Lung (tissue), 11 donors: ENCODE measurements at regions not wholly inside any gene's neighbourhood (a gene's known extent, or its start where the extent isn't known, plus 50 kb on each side); places are given as distances from the start of the nearest gene placed in this dataset.

Source experiments
- ATAC-seq: fragments of 200-7000 bp; cut with Tn5 transposase; one replicate; pipeline ENCODE4 v1.9.1; 2020; ENCODE audit warnings: moderate number of reproducible peaks; ENCODE audit not compliant: insufficient read depth, low FRiP score
- DNase-seq, 3 donors: peaks; one replicate each; pipeline ENCODE4 v3.0.0-alpha.2; 2013 to 2017
- H3K27ac ChIP-seq, 2 donors: one replicate each; pipeline ENCODE4 v1.5.1; 2013; ENCODE audit warnings: mild to moderate bottlenecking in 2 of 2, moderate library complexity in 2 of 2, control low read depth in 1 of 2, inconsistent platforms in 1 of 2, low read depth in 1 of 2, low read length in 1 of 2
- H3K27me3 ChIP-seq, 3 donors: one replicate each; pipeline ENCODE4 v1.5.1; 2013; ENCODE audit warnings: low read length in 2 of 3; ENCODE audit not compliant: control insufficient read depth in 3 of 3, insufficient read depth in 3 of 3
- H3K36me3 ChIP-seq, 4 donors: one replicate each; pipeline ENCODE4 v1.5.1; 2013; ENCODE audit warnings: low read length in 4 of 4, mild to moderate bottlenecking in 1 of 4, moderate library complexity in 1 of 4; ENCODE audit not compliant: control insufficient read depth in 4 of 4, insufficient read depth in 4 of 4
- H3K4me1 ChIP-seq, 5 donors: one replicate each; pipeline ENCODE4 v1.5.1; 2013; ENCODE audit warnings: low read length in 5 of 5, mild to moderate bottlenecking in 2 of 5, moderate library complexity in 1 of 5; ENCODE audit not compliant: control insufficient read depth in 5 of 5, insufficient read depth in 5 of 5
- H3K4me3 ChIP-seq: one replicate; pipeline ENCODE4 v1.5.1; 2013; ENCODE audit warnings: mild to moderate bottlenecking, control low read depth, moderate library complexity
- H3K9ac ChIP-seq, 2 donors: one replicate each; pipeline ENCODE4 v1.5.1; 2013; ENCODE audit warnings: low read length in 2 of 2, control low read depth in 1 of 2; ENCODE audit not compliant: insufficient read depth in 1 of 2
- H3K9me3 ChIP-seq, 4 donors: one replicate each; pipeline ENCODE4 v1.5.1; 2013; ENCODE audit warnings: low read length in 3 of 4, mild to moderate bottlenecking in 1 of 4, moderate library complexity in 1 of 4; ENCODE audit not compliant: control insufficient read depth in 4 of 4, insufficient read depth in 3 of 4
- CTCF ChIP-seq: IDR thresholded peaks from 2 replicates; pipeline ENCODE4 v1.5.1; 2012; ENCODE audit warnings: mild to moderate bottlenecking; ENCODE audit errors: control extremely low read depth, extremely low read depth
- WGBS, 2 donors: extraction: QIAGEN DNeasy Blood & Tissue Kit; methylation state at CpG; one replicate each; pipeline ENCODE4 v1.1.7; 2013; 5-methylcytosine and 5-hydroxymethylcytosine counted together
- donor health status: control.
- donor health status: control.
- donor health status: Bipolar disorder and iron deficiency.
- donor health status: healthy.
- donor health status: DM: yes; HTN: yes; CAD: no.

GRCh38 chr2:9071584-9072124 lies 68.2 kb upstream of the MBOAT2 start:
- Histone ChIP-seq H3K4me1 (no peaks in the 10 kb centered on the region), H3K4me3 (no peak overlapping the region), H3K9me3 (peaks cover 0 to 2% (median 0%) of the 10 kb centered on the region in 4 donors), H3K9ac (no peak overlapping the region), H3K27me3 (no peaks in the 10 kb centered on the region), H3K36me3 (no peaks in the 10 kb centered on the region), H3K27ac (no peak overlapping the region)
- DNase-seq (no peak), ATAC-seq (no peak)
- TF ChIP-seq CTCF = no peak
- 86 to 87% methylated on average over 6 of the region's 6 CpGs for WGBS, 2 donors

GRCh38 chr2:9071032-9071431 lies 67.5 kb upstream of the MBOAT2 start:
- 75 to 95% methylated on average over 5 of the region's 5 CpGs for WGBS, 2 donors
- H3K9me3 ChIP-seq = peaks cover 0 to 5% (median 1%) of the 10 kb centered on the region in 4 donors
- no peak for TF ChIP-seq CTCF
- no peak overlapping the region for H3K27ac ChIP-seq
- no peak overlapping the region for H3K9ac ChIP-seq
- no peaks in the 10 kb centered on the region for H3K27me3 ChIP-seq
- no peak for DNase-seq
- H3K36me3 ChIP-seq = no peaks in the 10 kb centered on the region
- H3K4me1 ChIP-seq = no peaks in the 10 kb centered on the region
- ATAC-seq = peak; percentile 87
- H3K4me3 ChIP-seq = no peak overlapping the region

- H3K9me3 ChIP-seq = peaks cover 0 to 5% (median 3%) of the 10 kb centered on the region in 4 donors
- H3K27me3 ChIP-seq = no peaks in the 10 kb centered on the region
- H3K36me3 ChIP-seq = no peaks in the 10 kb centered on the region
- TF ChIP-seq CTCF = no peak
- H3K4me1 ChIP-seq = no peaks in the 10 kb centered on the region
- H3K4me3 ChIP-seq = no peak overlapping the region
- no peak overlapping the region for H3K27ac ChIP-seq
- H3K9ac ChIP-seq = no peak overlapping the region
- no peak for ATAC-seq
- WGBS, 2 donors = 86 to 88% methylated on average over 2 of the region's 2 CpGs
- no peak for DNase-seq
These were observed 66.1 kb upstream of the MBOAT2 start for GRCh38 chr2:9069543-9069942.

- Histone ChIP-seq H3K36me3 (no peaks in the 10 kb centered on the region), H3K27ac (no peak overlapping the region), H3K9ac (no peak overlapping the region), H3K9me3 (peaks cover 0 to 5% (median 3%) of the 10 kb centered on the region in 4 donors), H3K27me3 (no peaks in the 10 kb centered on the region), H3K4me1 (no peaks in the 10 kb centered on the region), H3K4me3 (no peak overlapping the region)
- DNase-seq = no peak
- WGBS, 2 donors = 86 to 96% methylated on average over 1 of the region's 1 CpG
- TF ChIP-seq CTCF = no peak
- ATAC-seq = no peak
These were observed 62.4 kb upstream of the MBOAT2 start for GRCh38 chr2:9065901-9066300.
